LHCN-M2 (cell line): ENCODE measurements at regions not wholly inside any gene's neighbourhood (a gene's known extent, or its start where the extent isn't known, plus 50 kb on each side); places are given as distances from the start of the nearest gene placed in this dataset.

Source experiments
- DNase-seq: peaks from one replicate; pipeline ENCODE4 v3.0.0-alpha.2; 2012; ENCODE audit warnings: low read depth

GRCh38 chrX:132568291-132568690, 79.5 kb upstream of the MBNL3 start:
- DNase-seq, result no peak

GRCh38 chrX:132565273-132565672, 76.4 kb upstream of the MBNL3 start:
- no peak for DNase-seq

- DNase-seq, result peak; percentile 1
These were observed 75.1 kb upstream of the MBNL3 start for GRCh38 chrX:132563976-132564375.

- DNase-seq, result no peak
These were observed 73.1 kb upstream of the MBNL3 start for GRCh38 chrX:132561974-132562373.

- DNase-seq, result no peak
These were observed 72.6 kb upstream of the MBNL3 start for GRCh38 chrX:132561483-132561882.

GRCh38 chrX:132559101-132559500, 70.3 kb upstream of the MBNL3 start:
- DNase-seq, result no peak

GRCh38 chrX:132539611-132540010, 50.8 kb upstream of the MBNL3 start:
- DNase-seq, result no peak
